Endothelial cell of umbilical vein (primary cell): ENCODE measurements at regions not wholly inside any gene's neighbourhood (a gene's known extent, or its start where the extent isn't known, plus 50 kb on each side); places are given as distances from the start of the nearest gene placed in this dataset.

Source experiments
- BruUV-seq: library from RNA; stranded (reverse); fragments of 400-500 nt; replicated peaks from 2 replicates; lab custom pipeline; 2021; lab: Mats Ljungman, UMichigan
- CTCF ChIA-PET: fragments of 300-600, 350-600 bp; sonication (Branson Sonifier 250); formaldehyde crosslinking; loops from one replicate; lab custom pipeline; 2021; ENCODE audit warnings: antibody characterized with exemption, inconsistent platforms; lab: Charles Lee
- POLR2A ChIA-PET: fragments of 300-600, 350-600 bp; sonication (Branson Sonifier 250); formaldehyde crosslinking; loops from one replicate; lab custom pipeline; 2021; ENCODE audit warnings: antibody characterized with exemption, inconsistent platforms; lab: Charles Lee
- DNase-seq: peaks from one replicate; pipeline ENCODE4 v3.0.0-alpha.2; 2011; ENCODE audit warnings: low read depth, low spot score
- FAIRE-seq: peaks from 2 replicates; lab custom pipeline; 2011; peaks lifted over from hg19 to GRCh38; lab: Jason Lieb, UNC
- H2AFZ ChIP-seq: 2 replicates; pipeline ENCODE4 v1.6.0; 2012; ENCODE audit warnings: low read depth, low read length, control low read depth, inconsistent platforms
- H3K27ac ChIP-seq: 2 replicates; pipeline ENCODE4 v1.5.1; 2011; ENCODE audit warnings: low read depth, mild to moderate bottlenecking, control low read depth, low read length, moderate library complexity; ENCODE audit not compliant: insufficient read depth
- H3K27me3 ChIP-seq, 2 experiments: 2 replicates each; pipeline versions ENCODE4 v1.6.0 to v1.6.1; 2011; ENCODE audit warnings: low read length in 2 of 2, mixed read lengths in 1 of 2; ENCODE audit not compliant: control insufficient read depth in 2 of 2, insufficient read depth in 2 of 2
- H3K36me3 ChIP-seq, 2 experiments: 2 replicates in 1 of 2; 3 replicates in 1 of 2; pipeline ENCODE4 v1.5.1; 2011; ENCODE audit warnings: low read length in 2 of 2, mild to moderate bottlenecking in 1 of 2, moderate library complexity in 1 of 2; ENCODE audit not compliant: control insufficient read depth in 2 of 2, insufficient read depth in 2 of 2; ENCODE audit errors: extremely low read depth in 1 of 2
- H3K4me1 ChIP-seq: 3 replicates; pipeline ENCODE4 v1.5.1; 2011; ENCODE audit warnings: mild to moderate bottlenecking, low read length; ENCODE audit not compliant: control insufficient read depth, insufficient read depth; ENCODE audit errors: extremely low read depth
- H3K4me2 ChIP-seq: 2 replicates; pipeline ENCODE4 v1.6.1; 2011; ENCODE audit warnings: low read length, control low read depth, mixed read lengths; ENCODE audit not compliant: insufficient read depth
- H3K4me3 ChIP-seq, 3 experiments: fragments of 200-600 bp in 1 of 3; sonication (generic), shearing (Covaris generic) in 1 of 3; replicated peaks in 1 of 3; 2 replicates each; pipeline ENCODE4 v1.5.1; 2011 to 2016; ENCODE audit warnings: control low read depth in 3 of 3, low read length in 3 of 3, mild to moderate bottlenecking in 2 of 3, inconsistent platforms in 1 of 3, low read depth in 1 of 3, moderate library complexity in 1 of 3; ENCODE audit not compliant: insufficient read depth in 1 of 3
- H3K79me2 ChIP-seq: 2 replicates; pipeline ENCODE4 v1.6.0; 2012; ENCODE audit warnings: low read length, inconsistent platforms; ENCODE audit not compliant: control insufficient read depth, insufficient read depth
- H3K9ac ChIP-seq: replicated peaks from 2 replicates; pipeline ENCODE3; 2011; ENCODE audit warnings: low read length, control low read depth; ENCODE audit not compliant: insufficient read depth; ENCODE audit errors: extremely low read depth
- H3K9me1 ChIP-seq: replicated peaks from 3 replicates; pipeline ENCODE4 v1.6.0; 2011; ENCODE audit warnings: mild to moderate bottlenecking, low read length; ENCODE audit not compliant: control insufficient read depth, insufficient read depth; ENCODE audit errors: extremely low read depth
- H3K9me3 ChIP-seq: replicated peaks from 2 replicates; pipeline ENCODE4 v1.5.1; 2012; ENCODE audit warnings: low read length, inconsistent platforms; ENCODE audit not compliant: control insufficient read depth, insufficient read depth
- H4K20me1 ChIP-seq: replicated peaks from 2 replicates; pipeline ENCODE3; 2011; ENCODE audit warnings: mild to moderate bottlenecking, low read length; ENCODE audit not compliant: control insufficient read depth, insufficient read depth; ENCODE audit errors: extremely low read depth
- CTCF ChIP-seq, 2 donors: IDR thresholded peaks; 1 replicate in 1 of 2; 2 replicates in 1 of 2; pipeline ENCODE4 v1.5.1; 2011; ENCODE audit warnings: low read length in 2 of 2, mild to moderate bottlenecking in 2 of 2, moderate library complexity in 2 of 2, control low read depth in 1 of 2, inconsistent platforms in 1 of 2, low read depth in 1 of 2; ENCODE audit not compliant: insufficient read depth in 1 of 2; ENCODE audit errors: extremely low read depth in 1 of 2
- EZH2 ChIP-seq: IDR thresholded peaks from 2 replicates; pipeline ENCODE4 v1.6.1; 2012; ENCODE audit warnings: borderline replicate concordance, low read depth, mild to moderate bottlenecking, moderate library complexity, low read length, inconsistent platforms; ENCODE audit not compliant: severe bottlenecking
- FOS ChIP-seq: IDR thresholded peaks from 2 replicates; pipeline ENCODE4 v1.6.1; 2011; ENCODE audit warnings: mild to moderate bottlenecking, low read length, moderate library complexity, borderline replicate concordance; ENCODE audit not compliant: insufficient read depth
- GATA2 ChIP-seq: IDR thresholded peaks from 2 replicates; pipeline ENCODE4 v1.7.0; 2011; ENCODE audit warnings: low read depth, mild to moderate bottlenecking, moderate library complexity, mixed read lengths, low read length; ENCODE audit not compliant: insufficient read length, insufficient read depth
- JUN ChIP-seq: IDR thresholded peaks from 2 replicates; pipeline ENCODE4 v1.6.1; 2011; ENCODE audit warnings: borderline replicate concordance, low read depth; ENCODE audit not compliant: insufficient read length, insufficient read depth
- MAX ChIP-seq: IDR thresholded peaks from 2 replicates; pipeline ENCODE4 v1.6.1; 2011; ENCODE audit not compliant: insufficient read depth, insufficient read length
- MYC ChIP-seq: IDR thresholded peaks from one replicate; pipeline ENCODE4 v1.6.1; 2011; ENCODE audit warnings: mild to moderate bottlenecking, low read depth, low read length
- POLR2A ChIP-seq: IDR thresholded peaks from 2 replicates; pipeline ENCODE4 v1.6.1; 2012; ENCODE audit warnings: low read depth, mild to moderate bottlenecking, control low read depth, low read length
- POLR2AphosphoS5 ChIP-seq: IDR thresholded peaks from 2 replicates; pipeline ENCODE4 v1.6.1; 2012; ENCODE audit warnings: low read depth, mild to moderate bottlenecking, control low read depth, low read length, moderate library complexity; ENCODE audit not compliant: insufficient read depth
- dilution Hi-C: fragments of 300-500 bp; cut with MboI; formaldehyde crosslinking; loops from one replicate; pipeline ENCODE4 v1.15.0; 2019; ENCODE audit warnings: low sequenced_read_pairs; ENCODE audit not compliant: extremely low pct_ligation_motif_present
- intact Hi-C: fragments of 100-400 bp; cut with micrococcal nuclease; formaldehyde crosslinking; loops from one replicate; pipeline ENCODE4 v1.10.0; 2022

GRCh38 chr2:187799601-187800000, 245.4 kb upstream of the TFPI start:
- no peaks in the 10 kb centered on the region for H4K20me1 ChIP-seq
- H3K9me3 ChIP-seq, result no peaks in the 10 kb centered on the region
- H3K9ac ChIP-seq, result no peak overlapping the region
- ChIA-PET POLR2A (no interaction called here), CTCF (interaction anchor here (1.1 to 2.0 kb wide), 3 partner anchors 9 to 300 kb away, joined by 3 to 4 read pairs (median 3); no protein-coding TSS in a partner anchor)
- TF ChIP-seq CTCF (IDR thresholded peaks at IDR 0.05; ENCODE audit: extremely low read depth in 1 of 2, insufficient read depth in 1 of 2, low read depth in 1 of 2, low read length in 2 of 2) (no peak), FOS (no peak), EZH2 (no peak), MYC (no peak), GATA2 (no peak), MAX (no peak), POLR2A (no peak), POLR2AphosphoS5 (no peak), JUN (no peak)
- H3K27me3 ChIP-seq, result no peaks in the 10 kb centered on the region
- no peak for FAIRE-seq
- BruUV-seq, result no TSS peak
- H3K79me2 ChIP-seq, result no peaks in the 10 kb centered on the region
- no peak for DNase-seq
- H3K4me3 ChIP-seq, result no peak overlapping the region
- H3K36me3 ChIP-seq, result no peaks in the 10 kb centered on the region
- no peaks in the 10 kb centered on the region for H3K4me1 ChIP-seq
- no peak overlapping the region for H3K27ac ChIP-seq
- H3K9me1 ChIP-seq, result no peaks in the 10 kb centered on the region
- H3K4me2 ChIP-seq, result no peak overlapping the region
- dilution Hi-C loops (no loop called here), intact Hi-C loops (no loop called here)
- no peak overlapping the region for H2AFZ ChIP-seq
